CD4-positive, alpha-beta memory T cell (primary cell): ENCODE measurements at regions not wholly inside any gene's neighbourhood (a gene's known extent, or its start where the extent isn't known, plus 50 kb on each side); places are given as distances from the start of the nearest gene placed in this dataset.

Source experiments
- CTCF ChIA-PET: fragments of 350-600 bp; sonication (Branson Sonifier 250); formaldehyde crosslinking; loops from one replicate; lab custom pipeline; 2021; ENCODE audit warnings: inconsistent platforms; ENCODE audit not compliant: partially characterized antibody; lab: Charles Lee
- POLR2A ChIA-PET: fragments of 350-600 bp; sonication (Branson Sonifier 250); formaldehyde crosslinking; loops from one replicate; lab custom pipeline; 2021; ENCODE audit not compliant: partially characterized antibody; lab: Charles Lee
- DNase-seq, 5 donors: peaks; one replicate each; pipeline versions ENCODE4 v3.0.0 to v3.0.0-alpha.2; 2020 to 2022; ENCODE audit warnings: mixed read lengths in 1 of 5
- H3K27ac ChIP-seq: one replicate; pipeline ENCODE4 v1.7.0; 2013; ENCODE audit warnings: low read depth, low read length
- H3K27me3 ChIP-seq: 2 replicates; pipeline ENCODE4 v1.7.0; 2013; ENCODE audit warnings: mild to moderate bottlenecking, low read length, moderate library complexity; ENCODE audit not compliant: insufficient read depth
- H3K36me3 ChIP-seq: 2 replicates; pipeline ENCODE4 v1.7.0; 2013; ENCODE audit warnings: mild to moderate bottlenecking, low read length, moderate library complexity; ENCODE audit not compliant: insufficient read depth
- H3K4me1 ChIP-seq: 2 replicates; pipeline ENCODE4 v1.7.0; 2013; ENCODE audit warnings: mild to moderate bottlenecking, low read length, moderate library complexity; ENCODE audit not compliant: insufficient read depth
- H3K4me3 ChIP-seq, 2 donors: one replicate each; pipeline ENCODE4 v1.7.0; 2013; ENCODE audit warnings: low read length in 2 of 2, mild to moderate bottlenecking in 1 of 2
- H3K9me3 ChIP-seq, 2 donors: one replicate each; pipeline ENCODE4 v1.7.0; 2013; ENCODE audit warnings: low read length in 2 of 2, control low read depth in 1 of 2; ENCODE audit not compliant: control insufficient read depth in 1 of 2
- H3K27ac Mint-ChIP-seq, 7 donors: one replicate each; pipeline ENCODE4 v1.8.0; 2020 to 2021; ENCODE audit warnings: mixed read lengths in 7 of 7, mild to moderate bottlenecking in 6 of 7, inconsistent platforms in 3 of 7, moderate library complexity in 3 of 7
- H3K27me3 Mint-ChIP-seq, 2 donors: one replicate each; pipeline ENCODE4 v1.8.0; 2020 to 2021; ENCODE audit warnings: mixed read lengths in 2 of 2
- H3K36me3 Mint-ChIP-seq, 2 donors: one replicate each; pipeline ENCODE4 v1.8.0; 2020 to 2021; ENCODE audit warnings: mixed read lengths in 2 of 2, inconsistent platforms in 1 of 2, mild to moderate bottlenecking in 1 of 2
- H3K4me1 Mint-ChIP-seq, 4 donors: one replicate each; pipeline ENCODE4 v1.8.0; 2020 to 2021; ENCODE audit warnings: mixed read lengths in 4 of 4, mild to moderate bottlenecking in 1 of 4
- H3K4me3 Mint-ChIP-seq, 8 donors: one replicate each; pipeline ENCODE4 v1.8.0; 2020 to 2021; ENCODE audit warnings: mixed read lengths in 8 of 8, mild to moderate bottlenecking in 7 of 8, moderate library complexity in 6 of 8, inconsistent platforms in 3 of 8
- H3K9me3 Mint-ChIP-seq, 8 donors: one replicate each; pipeline ENCODE4 v1.8.0; 2020 to 2021; ENCODE audit warnings: mixed read lengths in 8 of 8, mild to moderate bottlenecking in 5 of 8, inconsistent platforms in 3 of 8, moderate library complexity in 1 of 8
- intact Hi-C: fragments of 100-400 bp; cut with micrococcal nuclease; formaldehyde crosslinking; loops from one replicate; pipeline ENCODE4 v1.15.1; 2023

DNA sequence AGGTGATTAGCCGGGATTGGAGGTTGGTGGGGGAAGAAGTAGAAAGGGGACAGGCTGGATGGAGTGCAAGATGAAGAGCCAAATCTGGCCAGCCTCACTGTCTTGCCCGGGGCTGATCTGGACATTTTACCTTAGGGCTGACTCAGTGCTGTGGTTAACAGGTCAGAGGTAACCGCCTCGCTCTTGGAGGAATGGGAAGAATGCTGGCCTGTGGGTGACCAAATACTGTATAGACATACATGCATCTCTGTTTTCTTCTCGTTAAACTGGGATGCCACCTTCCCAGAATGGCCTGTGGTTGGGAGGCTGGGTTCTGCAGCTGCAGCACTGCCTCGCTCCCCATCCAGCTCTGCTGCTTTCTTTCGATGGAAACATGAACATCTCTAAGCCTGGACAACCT, 120.0 kb downstream of the SEC23IP start:
- Histone ChIP-seq H3K9me3 (no peaks in the 10 kb centered on the region), H3K27ac (no peak overlapping the region), H3K36me3 (no peaks in the 10 kb centered on the region), H3K4me1 (no peaks in the 10 kb centered on the region), H3K4me3 (no peak overlapping the region), H3K27me3 (no peaks in the 10 kb centered on the region)
- ChIA-PET CTCF (no interaction called here), POLR2A (no interaction called here)
- no peaks in the 10 kb centered on the region for H3K36me3 Mint-ChIP-seq
- DNase-seq = no peak
- H3K27ac Mint-ChIP-seq = no peak overlapping the region
- peaks cover 20 to 24% of the 10 kb centered on the region in 2 donors for H3K27me3 Mint-ChIP-seq
- intact Hi-C loops = no loop called here
- no peaks in the 10 kb centered on the region for H3K4me1 Mint-ChIP-seq
- peaks cover 0 to 2% (median 0%) of the 10 kb centered on the region in 8 donors for H3K9me3 Mint-ChIP-seq
- H3K4me3 Mint-ChIP-seq = no peak overlapping the region

DNA sequence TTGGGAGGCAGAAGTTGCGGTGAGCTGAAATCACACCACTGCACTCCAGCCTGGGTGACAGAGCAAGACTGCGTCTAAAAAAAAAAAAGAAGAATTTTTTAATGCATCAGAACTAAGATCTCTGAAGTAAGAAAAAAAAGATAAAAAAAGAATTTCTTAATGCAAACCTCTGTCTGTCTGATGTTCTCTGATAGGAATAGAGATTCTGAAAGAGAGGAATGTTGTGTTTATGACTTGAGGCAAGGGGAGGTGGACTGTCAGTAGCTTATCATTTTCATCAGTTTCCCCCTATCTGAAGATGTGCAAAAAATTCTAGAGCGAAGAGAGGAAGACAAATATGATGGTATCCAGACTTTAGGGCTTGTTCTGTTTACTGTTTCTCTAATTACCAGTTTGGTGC, 121.5 kb downstream of the SEC23IP start:
- Histone ChIP-seq H3K9me3 (no peaks in the 10 kb centered on the region), H3K4me1 (no peaks in the 10 kb centered on the region), H3K27me3 (no peaks in the 10 kb centered on the region), H3K27ac (no peak overlapping the region), H3K36me3 (no peaks in the 10 kb centered on the region), H3K4me3 (no peak overlapping the region)
- DNase-seq = no peak
- ChIA-PET POLR2A (no interaction called here), CTCF (no interaction called here)
- H3K9me3 Mint-ChIP-seq = peaks cover 0 to 2% (median 0%) of the 10 kb centered on the region in 8 donors
- peaks cover 20 to 23% of the 10 kb centered on the region in 2 donors for H3K27me3 Mint-ChIP-seq
- no peak overlapping the region for H3K27ac Mint-ChIP-seq
- H3K4me3 Mint-ChIP-seq = no peak overlapping the region
- H3K4me1 Mint-ChIP-seq = no peaks in the 10 kb centered on the region
- H3K36me3 Mint-ChIP-seq = no peaks in the 10 kb centered on the region
- intact Hi-C loops = no loop called here

DNA sequence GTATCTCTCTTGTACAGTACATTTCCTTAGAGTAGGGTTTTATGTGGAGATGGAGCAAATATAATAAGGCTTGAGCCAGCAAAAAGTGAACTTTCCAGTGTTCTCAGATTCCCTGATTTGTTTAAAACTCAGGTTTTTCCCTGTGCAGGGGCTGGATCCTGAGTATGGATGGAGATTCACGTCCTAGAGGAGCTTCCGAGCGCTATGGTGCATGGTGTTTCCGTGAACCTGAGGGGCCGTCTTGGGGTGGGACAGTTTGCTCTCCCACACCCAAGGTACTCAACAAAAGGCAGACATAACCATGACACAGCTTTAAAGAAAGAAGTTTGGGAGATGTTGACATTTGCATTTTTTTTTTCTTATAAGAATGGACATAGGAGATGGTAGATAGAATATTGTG, 122.5 kb downstream of the SEC23IP start:
- H3K27me3 Mint-ChIP-seq = peaks cover 22% of the 10 kb centered on the region in 2 donors
- H3K4me3 Mint-ChIP-seq = no peak overlapping the region
- intact Hi-C loops = no loop called here
- no peaks in the 10 kb centered on the region for H3K36me3 Mint-ChIP-seq
- no peaks in the 10 kb centered on the region for H3K4me1 Mint-ChIP-seq
- DNase-seq = no peak
- no peaks in the 10 kb centered on the region for H3K9me3 ChIP-seq
- no peaks in the 10 kb centered on the region for H3K27me3 ChIP-seq
- H3K4me1 ChIP-seq = no peaks in the 10 kb centered on the region
- ChIA-PET POLR2A (no interaction called here), CTCF (no interaction called here)
- no peaks in the 10 kb centered on the region for H3K36me3 ChIP-seq
- no peak overlapping the region for H3K4me3 ChIP-seq
- no peak overlapping the region for H3K27ac ChIP-seq
- H3K27ac Mint-ChIP-seq = no peak overlapping the region
- H3K9me3 Mint-ChIP-seq = no peaks in the 10 kb centered on the region

DNA sequence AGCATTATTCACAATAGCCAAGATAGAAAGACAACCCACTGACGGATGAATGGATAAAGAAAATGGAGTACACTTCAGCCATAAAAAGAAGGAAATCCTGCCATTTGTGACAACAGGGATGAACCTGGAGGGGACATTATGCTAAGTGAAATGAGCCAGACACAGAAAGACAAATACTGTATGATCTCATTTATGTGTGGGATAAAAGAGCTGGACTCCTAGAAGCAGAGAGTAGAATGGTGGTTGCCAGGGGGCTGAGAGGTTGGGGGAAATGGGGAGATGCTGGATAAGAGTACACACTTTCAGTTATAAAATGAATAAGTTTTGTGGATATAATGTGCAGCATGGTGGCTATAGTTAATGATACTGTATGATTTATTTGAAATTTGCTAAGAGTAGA, 124.4 kb downstream of the SEC23IP start:
- H3K4me1 Mint-ChIP-seq = no peaks in the 10 kb centered on the region
- no peak overlapping the region for H3K4me3 ChIP-seq
- H3K36me3 Mint-ChIP-seq = no peaks in the 10 kb centered on the region
- H3K27me3 ChIP-seq = no peaks in the 10 kb centered on the region
- H3K27ac ChIP-seq = no peak overlapping the region
- intact Hi-C loops = no loop called here
- no peaks in the 10 kb centered on the region for H3K4me1 ChIP-seq
- no peak overlapping the region for H3K27ac Mint-ChIP-seq
- ChIA-PET CTCF (no interaction called here), POLR2A (no interaction called here)
- no peaks in the 10 kb centered on the region for H3K9me3 Mint-ChIP-seq
- H3K4me3 Mint-ChIP-seq = no peak overlapping the region
- H3K27me3 Mint-ChIP-seq = peaks cover 14 to 25% of the 10 kb centered on the region in 2 donors
- no peaks in the 10 kb centered on the region for H3K9me3 ChIP-seq
- H3K36me3 ChIP-seq = no peaks in the 10 kb centered on the region
- no peak for DNase-seq

DNA sequence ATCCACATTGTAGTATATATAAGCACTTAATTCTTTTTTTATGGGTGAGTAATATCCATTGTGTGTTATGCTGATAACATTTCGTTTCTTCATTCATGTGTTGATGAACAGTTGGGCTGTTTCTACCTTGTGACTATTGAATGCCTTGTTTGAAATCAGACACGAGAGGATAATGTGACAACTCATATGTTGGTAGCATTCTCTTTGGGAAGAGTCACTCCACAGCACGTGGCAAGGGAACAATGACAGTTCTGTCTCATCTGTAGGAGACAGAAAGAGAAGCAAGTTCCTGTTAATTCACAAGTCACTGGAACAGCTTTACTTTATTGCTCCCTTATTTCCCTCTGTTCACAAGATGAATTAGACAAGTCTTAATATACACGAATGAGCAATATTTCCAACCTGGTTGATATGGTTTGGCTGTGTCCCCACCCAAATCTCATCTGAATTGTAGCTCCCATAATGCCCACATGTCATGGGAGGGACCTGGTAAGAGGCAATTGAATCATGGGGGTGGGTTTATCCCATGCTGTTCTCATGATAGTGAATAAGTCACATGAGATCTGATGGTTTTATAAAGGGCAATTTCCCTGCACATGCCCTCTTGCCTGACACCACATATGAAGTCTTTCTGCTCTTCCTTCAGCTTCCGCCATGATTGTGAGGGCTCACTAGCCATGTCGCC, 125.3 kb downstream of the SEC23IP start:
- POLR2A ChIA-PET = no interaction called here
- Mint-ChIP-seq H3K4me3 (no peak overlapping the region), H3K36me3 (no peaks in the 10 kb centered on the region), H3K27ac (no peak overlapping the region), H3K27me3 (peaks cover 11 to 20% of the 10 kb centered on the region in 2 donors), H3K4me1 (no peaks in the 10 kb centered on the region), H3K9me3 (peaks cover 0 to 2% (median 0%) of the 10 kb centered on the region in 8 donors)
- Histone ChIP-seq H3K9me3 (no peaks in the 10 kb centered on the region), H3K27me3 (no peaks in the 10 kb centered on the region), H3K4me1 (no peaks in the 10 kb centered on the region), H3K27ac (no peak overlapping the region), H3K36me3 (no peaks in the 10 kb centered on the region), H3K4me3 (no peak overlapping the region)
- DNase-seq = no peak
- CTCF ChIA-PET = no interaction called here
- intact Hi-C loops = no loop called here

DNA sequence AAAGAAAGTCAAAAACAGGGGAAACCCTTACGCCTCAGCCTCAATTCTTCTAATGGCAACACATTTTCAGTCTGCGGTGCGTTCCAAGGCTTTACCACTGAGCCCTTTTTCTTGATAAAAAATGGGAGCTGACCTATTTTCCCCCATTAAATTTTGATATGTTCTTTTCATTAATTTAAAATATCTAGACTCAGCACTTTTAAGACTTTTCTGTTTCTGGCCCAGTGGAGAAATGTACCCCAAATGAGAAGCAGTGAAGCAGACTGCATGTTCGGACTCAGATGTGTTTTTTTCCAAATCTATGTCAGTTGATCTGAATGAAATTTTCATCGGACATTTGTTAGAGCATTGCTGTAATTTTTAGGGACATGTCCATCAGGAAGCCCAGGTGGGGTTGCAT, 126.2 kb downstream of the SEC23IP start:
- Histone ChIP-seq H3K27me3 (no peaks in the 10 kb centered on the region), H3K36me3 (no peaks in the 10 kb centered on the region), H3K4me1 (no peaks in the 10 kb centered on the region), H3K4me3 (no peak overlapping the region), H3K27ac (no peak overlapping the region), H3K9me3 (no peaks in the 10 kb centered on the region)
- CTCF ChIA-PET = no interaction called here
- H3K4me1 Mint-ChIP-seq = no peaks in the 10 kb centered on the region
- intact Hi-C loops = no loop called here
- H3K9me3 Mint-ChIP-seq = peaks cover 0 to 2% (median 0%) of the 10 kb centered on the region in 8 donors
- H3K27me3 Mint-ChIP-seq = peaks cover 11 to 19% of the 10 kb centered on the region in 2 donors
- POLR2A ChIA-PET = no interaction called here
- no peak overlapping the region for H3K4me3 Mint-ChIP-seq
- no peaks in the 10 kb centered on the region for H3K36me3 Mint-ChIP-seq
- no peak for DNase-seq
- H3K27ac Mint-ChIP-seq = no peak overlapping the region

DNA sequence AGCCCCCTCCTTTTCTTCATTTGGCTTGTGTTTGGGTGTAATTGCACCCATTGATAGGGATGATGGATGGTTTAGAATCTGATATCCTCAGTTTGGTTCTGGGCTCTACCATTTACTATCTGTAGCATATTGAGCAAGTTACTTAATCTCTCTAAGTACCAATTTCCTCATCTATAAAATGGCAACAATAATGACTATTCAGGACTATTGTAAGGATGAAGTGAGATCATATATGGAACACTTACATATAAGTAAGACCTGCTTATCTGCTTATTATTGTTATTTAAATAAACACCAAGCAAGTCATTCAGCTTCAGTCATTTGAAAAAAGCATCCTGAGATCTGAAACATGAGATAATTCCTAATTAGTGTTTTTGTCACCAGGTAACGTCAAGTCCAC, 127.0 kb downstream of the SEC23IP start:
- Mint-ChIP-seq H3K27me3 (peaks cover 11 to 20% of the 10 kb centered on the region in 2 donors), H3K36me3 (no peaks in the 10 kb centered on the region), H3K9me3 (peaks cover 0 to 5% (median 0%) of the 10 kb centered on the region in 8 donors), H3K27ac (no peak overlapping the region), H3K4me1 (no peaks in the 10 kb centered on the region), H3K4me3 (no peak overlapping the region)
- Histone ChIP-seq H3K36me3 (no peaks in the 10 kb centered on the region), H3K27ac (no peak overlapping the region), H3K4me3 (no peak overlapping the region), H3K9me3 (no peaks in the 10 kb centered on the region), H3K27me3 (no peaks in the 10 kb centered on the region), H3K4me1 (no peaks in the 10 kb centered on the region)
- intact Hi-C loops = no loop called here
- ChIA-PET POLR2A (no interaction called here), CTCF (no interaction called here)
- DNase-seq = no peak
